ENCODE measurements at regions not wholly inside any gene's neighbourhood (a gene's known extent, or its start where the extent isn't known, plus 50 kb on each side); places are given as distances from the start of the nearest gene placed in this dataset.

DNA sequence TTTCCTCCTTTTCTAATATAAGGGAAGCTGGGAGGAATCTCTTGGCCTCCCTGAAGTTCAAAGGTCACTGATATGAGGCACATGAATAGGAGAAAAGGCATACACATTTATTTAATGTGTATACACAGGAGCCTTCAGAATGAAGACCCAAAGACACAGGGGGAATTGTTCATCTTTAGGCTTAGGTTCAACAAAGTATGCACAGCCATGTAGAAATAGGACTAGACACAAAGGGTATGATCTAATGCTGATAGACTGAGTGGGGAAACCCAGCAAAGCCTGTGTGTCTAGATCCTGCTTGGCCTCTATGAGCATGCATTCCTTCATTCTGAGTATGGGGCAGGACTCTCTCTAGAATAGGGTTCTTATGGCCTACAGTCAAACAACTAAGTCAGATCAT is 177.1 kb upstream of the RFC3 start:
- TF ChIP-seq, protein P1, sequence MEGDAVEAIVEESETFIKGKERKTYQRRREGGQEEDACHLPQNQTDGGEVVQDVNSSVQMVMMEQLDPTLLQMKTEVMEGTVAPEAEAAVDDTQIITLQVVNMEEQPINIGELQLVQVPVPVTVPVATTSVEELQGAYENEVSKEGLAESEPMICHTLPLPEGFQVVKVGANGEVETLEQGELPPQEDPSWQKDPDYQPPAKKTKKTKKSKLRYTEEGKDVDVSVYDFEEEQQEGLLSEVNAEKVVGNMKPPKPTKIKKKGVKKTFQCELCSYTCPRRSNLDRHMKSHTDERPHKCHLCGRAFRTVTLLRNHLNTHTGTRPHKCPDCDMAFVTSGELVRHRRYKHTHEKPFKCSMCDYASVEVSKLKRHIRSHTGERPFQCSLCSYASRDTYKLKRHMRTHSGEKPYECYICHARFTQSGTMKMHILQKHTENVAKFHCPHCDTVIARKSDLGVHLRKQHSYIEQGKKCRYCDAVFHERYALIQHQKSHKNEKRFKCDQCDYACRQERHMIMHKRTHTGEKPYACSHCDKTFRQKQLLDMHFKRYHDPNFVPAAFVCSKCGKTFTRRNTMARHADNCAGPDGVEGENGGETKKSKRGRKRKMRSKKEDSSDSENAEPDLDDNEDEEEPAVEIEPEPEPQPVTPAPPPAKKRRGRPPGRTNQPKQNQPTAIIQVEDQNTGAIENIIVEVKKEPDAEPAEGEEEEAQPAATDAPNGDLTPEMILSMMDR (IDR thresholded peaks at IDR 0.05): no peak
- TF ChIP-seq POLR2AphosphoS5 (IDR thresholded peaks at IDR 0.05): no peak
